ENCODE measurements at regions not wholly inside any gene's neighbourhood (a gene's known extent, or its start where the extent isn't known, plus 50 kb on each side); places are given as distances from the start of the nearest gene placed in this dataset.
"Not testable (repeated sequence)": the region's sequence is repeated elsewhere in the genome, so short reads cannot be mapped to it uniquely, and the experiment has no call there.

GRCh38 chr14:105600939-105601359 lies 74.6 kb downstream of the TMEM121 start:
- no peak overlapping the region for H3K27ac ChIP-seq
- no peak overlapping the region for H3K4me3 ChIP-seq
- no peak overlapping the region for H3K9ac ChIP-seq (ENCODE audit: insufficient read length)
- H3K36me3 ChIP-seq (ENCODE audit: insufficient read depth, low read length): no peaks in the 10 kb centered on the region
- DNase-seq (ENCODE audit: low read depth, low spot score): no peak
- TF ChIP-seq EZH2 (IDR thresholded peaks at IDR 0.05) (no peak), POLR2AphosphoS5 (IDR thresholded peaks at IDR 0.05; ENCODE audit: borderline replicate concordance, low read depth, low read length) (no peak), FOXP2 (optimal IDR thresholded peaks at IDR 0.05; ENCODE audit: control extremely low read depth, extremely low read length, insufficient read depth) (no peak)
- H3K9me3 ChIP-seq (ENCODE audit: low read depth, low read length): no peaks in the 10 kb centered on the region

GRCh38 chr14:105601360-105602242 lies 75.2 kb downstream of the TMEM121 start:
- H3K9me3 ChIP-seq (ENCODE audit: low read depth, low read length): no peaks in the 10 kb centered on the region
- no peak overlapping the region for H3K9ac ChIP-seq (ENCODE audit: insufficient read length)
- H3K27ac ChIP-seq: no peak overlapping the region
- H3K36me3 ChIP-seq (ENCODE audit: insufficient read depth, low read length): no peaks in the 10 kb centered on the region
- no peak overlapping the region for H3K4me3 ChIP-seq
- DNase-seq (ENCODE audit: low read depth, low spot score): no peak
- no peak for TF ChIP-seq FOXP2 (optimal IDR thresholded peaks at IDR 0.05; ENCODE audit: control extremely low read depth, extremely low read length, insufficient read depth)
- TF ChIP-seq EZH2 (IDR thresholded peaks at IDR 0.05): no peak
- TF ChIP-seq POLR2AphosphoS5 (IDR thresholded peaks at IDR 0.05; ENCODE audit: borderline replicate concordance, low read depth, low read length): no peak

- TF ChIP-seq POLR2AphosphoS5 (IDR thresholded peaks at IDR 0.05; ENCODE audit: borderline replicate concordance, low read depth, low read length) (no peak), EZH2 (IDR thresholded peaks at IDR 0.05) (no peak), FOXP2 (optimal IDR thresholded peaks at IDR 0.05; ENCODE audit: control extremely low read depth, extremely low read length, insufficient read depth) (no peak)
- Histone ChIP-seq H3K9ac (ENCODE audit: insufficient read length) (no peak overlapping the region), H3K36me3 (ENCODE audit: insufficient read depth, low read length) (no peaks in the 10 kb centered on the region), H3K9me3 (ENCODE audit: low read depth, low read length) (no peaks in the 10 kb centered on the region), H3K4me3 (no peak overlapping the region), H3K27ac (no peak overlapping the region)
- DNase-seq (ENCODE audit: low read depth, low spot score): no peak
Measured at GRCh38 chr14:105602243-105602750, 75.9 kb downstream of the TMEM121 start.

- DNase-seq (ENCODE audit: low read depth, low spot score): no peak
- Histone ChIP-seq H3K36me3 (ENCODE audit: insufficient read depth, low read length) (no peaks in the 10 kb centered on the region), H3K9ac (ENCODE audit: insufficient read length) (no peak overlapping the region), H3K9me3 (ENCODE audit: low read depth, low read length) (no peaks in the 10 kb centered on the region), H3K27ac (no peak overlapping the region), H3K4me3 (no peak overlapping the region)
- TF ChIP-seq FOXP2 (optimal IDR thresholded peaks at IDR 0.05; ENCODE audit: control extremely low read depth, extremely low read length, insufficient read depth): no peak
- TF ChIP-seq POLR2AphosphoS5 (IDR thresholded peaks at IDR 0.05; ENCODE audit: borderline replicate concordance, low read depth, low read length): no peak
- TF ChIP-seq EZH2 (IDR thresholded peaks at IDR 0.05): no peak
Measured at GRCh38 chr14:105602799-105603793, 76.7 kb downstream of the TMEM121 start.

GRCh38 chr14:105604531-105605463 lies 78.4 kb downstream of the TMEM121 start:
- not testable (repeated sequence) for H3K9ac ChIP-seq (ENCODE audit: insufficient read length); H3K27ac ChIP-seq; H3K9me3 ChIP-seq (ENCODE audit: low read depth, low read length); H3K4me3 ChIP-seq; DNase-seq (ENCODE audit: low read depth, low spot score); H3K36me3 ChIP-seq (ENCODE audit: insufficient read depth, low read length)

- Histone ChIP-seq H3K9me3 (ENCODE audit: low read depth, low read length) (no peaks in the 10 kb centered on the region), H3K36me3 (ENCODE audit: insufficient read depth, low read length) (no peaks in the 10 kb centered on the region)
- TF ChIP-seq FOXP2 (optimal IDR thresholded peaks at IDR 0.05; ENCODE audit: control extremely low read depth, extremely low read length, insufficient read depth) (no peak), POLR2AphosphoS5 (IDR thresholded peaks at IDR 0.05; ENCODE audit: borderline replicate concordance, low read depth, low read length) (no peak), EZH2 (IDR thresholded peaks at IDR 0.05) (no peak)
Measured at GRCh38 chr14:105605464-105606304, 79.3 kb downstream of the TMEM121 start.

GRCh38 chr14:105606305-105606975 lies 80.1 kb downstream of the TMEM121 start:
- DNase-seq (ENCODE audit: low read depth, low spot score); H3K4me3 ChIP-seq; H3K27ac ChIP-seq; H3K9ac ChIP-seq (ENCODE audit: insufficient read length); H3K36me3 ChIP-seq (ENCODE audit: insufficient read depth, low read length); H3K9me3 ChIP-seq (ENCODE audit: low read depth, low read length): not testable (repeated sequence)

More at GRCh38 chr14:105605464-105606304, 79.3 kb downstream of the TMEM121 start:
- H3K27ac ChIP-seq: no peak overlapping the region
- H3K4me3 ChIP-seq: no peak overlapping the region
- no peak for DNase-seq (ENCODE audit: low read depth, low spot score)
- no peak overlapping the region for H3K9ac ChIP-seq (ENCODE audit: insufficient read length)

GRCh38 chr14:105607025-105607424 lies 80.6 kb downstream of the TMEM121 start:
- not testable (repeated sequence) for H3K27ac ChIP-seq; H3K9ac ChIP-seq (ENCODE audit: insufficient read length); H3K9me3 ChIP-seq (ENCODE audit: low read depth, low read length); H3K4me3 ChIP-seq; DNase-seq (ENCODE audit: low read depth, low spot score); H3K36me3 ChIP-seq (ENCODE audit: insufficient read depth, low read length)

- not testable (repeated sequence) for H3K9me3 ChIP-seq (ENCODE audit: low read depth, low read length); H3K9ac ChIP-seq (ENCODE audit: insufficient read length); H3K36me3 ChIP-seq (ENCODE audit: insufficient read depth, low read length); H3K27ac ChIP-seq; DNase-seq (ENCODE audit: low read depth, low spot score); H3K4me3 ChIP-seq
Measured at GRCh38 chr14:105614987-105615386, 88.6 kb downstream of the TMEM121 start.

GRCh38 chr14:105615986-105616801 lies 89.8 kb downstream of the TMEM121 start:
- H3K9me3 ChIP-seq (ENCODE audit: low read depth, low read length); H3K4me3 ChIP-seq; DNase-seq (ENCODE audit: low read depth, low spot score); H3K36me3 ChIP-seq (ENCODE audit: insufficient read depth, low read length); H3K9ac ChIP-seq (ENCODE audit: insufficient read length); H3K27ac ChIP-seq: not testable (repeated sequence)

Data from SK-N-MC (cell line).